ENCODE measurements at regions not wholly inside any gene's neighbourhood (a gene's known extent, or its start where the extent isn't known, plus 50 kb on each side); places are given as distances from the start of the nearest gene placed in this dataset.

GRCh38 chr2:155315768-155316167 lies 617.3 kb downstream of the KCNJ3 start:
- Histone ChIP-seq H3K4me1 (ENCODE audit: control insufficient read depth, insufficient read depth, low read length) (no peaks in the 10 kb centered on the region), H3K27ac (ENCODE audit: extremely low read depth, low read depth, low read length) (no peak overlapping the region), H3K36me3 (ENCODE audit: control insufficient read depth in 2 of 2, insufficient read depth in 1 of 2, low read length in 2 of 2) (no peaks in the 10 kb centered on the region), H3K9me3 (ENCODE audit: control insufficient read depth, insufficient read depth, low read depth, low read length) (no peaks in the 10 kb centered on the region), H3K4me3 (ENCODE audit: low read depth, low read length) (no peak overlapping the region)
- ChIA-PET POLR2A (no interaction called here), CTCF (interaction anchor here (0.9 kb wide), 1 partner anchor 17 kb away, joined by 3 read pairs; no protein-coding TSS in a partner anchor)
- TF ChIP-seq ZNF677 (tag by site-specific recombination; IDR thresholded peaks at IDR 0.05) = no peak
- TF ChIP-seq, protein P1, sequence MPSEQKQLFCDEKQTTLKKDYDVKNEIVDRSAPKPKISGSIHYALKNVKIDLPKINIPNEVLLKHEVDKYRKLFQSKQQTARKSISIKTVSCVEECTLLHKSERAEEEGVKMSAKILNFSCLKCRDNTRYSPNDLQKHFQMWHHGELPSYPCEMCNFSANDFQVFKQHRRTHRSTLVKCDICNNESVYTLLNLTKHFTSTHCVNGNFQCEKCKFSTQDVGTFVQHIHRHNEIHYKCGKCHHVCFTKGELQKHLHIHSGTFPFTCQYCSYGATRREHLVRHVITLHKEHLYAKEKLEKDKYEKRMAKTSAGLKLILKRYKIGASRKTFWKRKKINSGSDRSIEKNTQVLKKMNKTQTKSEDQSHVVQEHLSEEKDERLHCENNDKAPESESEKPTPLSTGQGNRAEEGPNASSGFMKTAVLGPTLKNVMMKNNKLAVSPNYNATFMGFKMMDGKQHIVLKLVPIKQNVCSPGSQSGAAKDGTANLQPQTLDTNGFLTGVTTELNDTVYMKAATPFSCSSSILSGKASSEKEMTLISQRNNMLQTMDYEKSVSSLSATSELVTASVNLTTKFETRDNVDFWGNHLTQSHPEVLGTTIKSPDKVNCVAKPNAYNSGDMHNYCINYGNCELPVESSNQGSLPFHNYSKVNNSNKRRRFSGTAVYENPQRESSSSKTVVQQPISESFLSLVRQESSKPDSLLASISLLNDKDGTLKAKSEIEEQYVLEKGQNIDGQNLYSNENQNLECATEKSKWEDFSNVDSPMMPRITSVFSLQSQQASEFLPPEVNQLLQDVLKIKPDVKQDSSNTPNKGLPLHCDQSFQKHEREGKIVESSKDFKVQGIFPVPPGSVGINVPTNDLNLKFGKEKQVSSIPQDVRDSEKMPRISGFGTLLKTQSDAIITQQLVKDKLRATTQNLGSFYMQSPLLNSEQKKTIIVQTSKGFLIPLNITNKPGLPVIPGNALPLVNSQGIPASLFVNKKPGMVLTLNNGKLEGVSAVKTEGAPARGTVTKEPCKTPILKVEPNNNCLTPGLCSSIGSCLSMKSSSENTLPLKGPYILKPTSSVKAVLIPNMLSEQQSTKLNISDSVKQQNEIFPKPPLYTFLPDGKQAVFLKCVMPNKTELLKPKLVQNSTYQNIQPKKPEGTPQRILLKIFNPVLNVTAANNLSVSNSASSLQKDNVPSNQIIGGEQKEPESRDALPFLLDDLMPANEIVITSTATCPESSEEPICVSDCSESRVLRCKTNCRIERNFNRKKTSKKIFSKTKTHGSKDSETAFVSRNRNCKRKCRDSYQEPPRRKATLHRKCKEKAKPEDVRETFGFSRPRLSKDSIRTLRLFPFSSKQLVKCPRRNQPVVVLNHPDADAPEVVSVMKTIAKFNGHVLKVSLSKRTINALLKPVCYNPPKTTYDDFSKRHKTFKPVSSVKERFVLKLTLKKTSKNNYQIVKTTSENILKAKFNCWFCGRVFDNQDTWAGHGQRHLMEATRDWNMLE (tag by site-specific recombination; conservative IDR thresholded peaks at IDR 0.05; ENCODE audit: low read depth) = no peak
- no peak for TF ChIP-seq ZFHX2 (tag by site-specific recombination; conservative IDR thresholded peaks at IDR 0.05)
- TF ChIP-seq YY2 (tag by site-specific recombination; IDR thresholded peaks at IDR 0.05) = no peak
- TF ChIP-seq SP2 (tag by site-specific recombination; IDR thresholded peaks at IDR 0.05) = no peak
- no peak for TF ChIP-seq ZNF366 (tag by site-specific recombination; conservative IDR thresholded peaks at IDR 0.05)
- no peak for TF ChIP-seq ZNF391 (tag by site-specific recombination; IDR thresholded peaks at IDR 0.05; ENCODE audit: borderline replicate concordance, low read depth)
- TF ChIP-seq, protein P2, sequence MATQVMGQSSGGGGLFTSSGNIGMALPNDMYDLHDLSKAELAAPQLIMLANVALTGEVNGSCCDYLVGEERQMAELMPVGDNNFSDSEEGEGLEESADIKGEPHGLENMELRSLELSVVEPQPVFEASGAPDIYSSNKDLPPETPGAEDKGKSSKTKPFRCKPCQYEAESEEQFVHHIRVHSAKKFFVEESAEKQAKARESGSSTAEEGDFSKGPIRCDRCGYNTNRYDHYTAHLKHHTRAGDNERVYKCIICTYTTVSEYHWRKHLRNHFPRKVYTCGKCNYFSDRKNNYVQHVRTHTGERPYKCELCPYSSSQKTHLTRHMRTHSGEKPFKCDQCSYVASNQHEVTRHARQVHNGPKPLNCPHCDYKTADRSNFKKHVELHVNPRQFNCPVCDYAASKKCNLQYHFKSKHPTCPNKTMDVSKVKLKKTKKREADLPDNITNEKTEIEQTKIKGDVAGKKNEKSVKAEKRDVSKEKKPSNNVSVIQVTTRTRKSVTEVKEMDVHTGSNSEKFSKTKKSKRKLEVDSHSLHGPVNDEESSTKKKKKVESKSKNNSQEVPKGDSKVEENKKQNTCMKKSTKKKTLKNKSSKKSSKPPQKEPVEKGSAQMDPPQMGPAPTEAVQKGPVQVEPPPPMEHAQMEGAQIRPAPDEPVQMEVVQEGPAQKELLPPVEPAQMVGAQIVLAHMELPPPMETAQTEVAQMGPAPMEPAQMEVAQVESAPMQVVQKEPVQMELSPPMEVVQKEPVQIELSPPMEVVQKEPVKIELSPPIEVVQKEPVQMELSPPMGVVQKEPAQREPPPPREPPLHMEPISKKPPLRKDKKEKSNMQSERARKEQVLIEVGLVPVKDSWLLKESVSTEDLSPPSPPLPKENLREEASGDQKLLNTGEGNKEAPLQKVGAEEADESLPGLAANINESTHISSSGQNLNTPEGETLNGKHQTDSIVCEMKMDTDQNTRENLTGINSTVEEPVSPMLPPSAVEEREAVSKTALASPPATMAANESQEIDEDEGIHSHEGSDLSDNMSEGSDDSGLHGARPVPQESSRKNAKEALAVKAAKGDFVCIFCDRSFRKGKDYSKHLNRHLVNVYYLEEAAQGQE (tag by site-specific recombination; IDR thresholded peaks at IDR 0.05) = no peak

GRCh38 chr2:155310589-155310988 lies 612.1 kb downstream of the KCNJ3 start:
- Histone ChIP-seq H3K4me3 (ENCODE audit: low read depth, low read length) (no peak overlapping the region), H3K27ac (ENCODE audit: extremely low read depth, low read depth, low read length) (no peak overlapping the region), H3K9me3 (ENCODE audit: control insufficient read depth, insufficient read depth, low read depth, low read length) (no peaks in the 10 kb centered on the region), H3K36me3 (ENCODE audit: control insufficient read depth in 2 of 2, insufficient read depth in 1 of 2, low read length in 2 of 2) (no peaks in the 10 kb centered on the region), H3K4me1 (ENCODE audit: control insufficient read depth, insufficient read depth, low read length) (no peaks in the 10 kb centered on the region)
- peak; percentile 66 for TF ChIP-seq ZNF654 (tag by site-specific recombination; IDR thresholded peaks at IDR 0.05; ENCODE audit: low read depth)
- TF ChIP-seq ZNF747 (tag by site-specific recombination; IDR thresholded peaks at IDR 0.05) = no peak
- POLR2A ChIA-PET = no interaction called here
- CTCF ChIA-PET = interaction anchor here (0.6 to 1.3 kb wide), 10 partner anchors 12 to 911 kb away, joined by 3 to 8 read pairs (median 4); no protein-coding TSS in a partner anchor

- H3K9me3 ChIP-seq (ENCODE audit: control insufficient read depth, insufficient read depth, low read depth, low read length) = no peaks in the 10 kb centered on the region
- no peak overlapping the region for H3K4me3 ChIP-seq (ENCODE audit: low read depth, low read length)
- TF ChIP-seq ZFHX2 (tag by site-specific recombination; conservative IDR thresholded peaks at IDR 0.05) (no peak), ZBTB1 (tag by site-specific recombination; IDR thresholded peaks at IDR 0.05) (no peak), ZNF791 (tag by site-specific recombination; IDR thresholded peaks at IDR 0.05) (no peak), ZNF544 (tag by site-specific recombination; IDR thresholded peaks at IDR 0.05) (no peak), SALL2 (tag by site-specific recombination; IDR thresholded peaks at IDR 0.05; ENCODE audit: borderline replicate concordance) (no peak), SCRT2 (tag by site-specific recombination; IDR thresholded peaks at IDR 0.05) (no peak), ZNF555 (tag by site-specific recombination; conservative IDR thresholded peaks at IDR 0.05) (no peak)
- TF ChIP-seq, protein P3, sequence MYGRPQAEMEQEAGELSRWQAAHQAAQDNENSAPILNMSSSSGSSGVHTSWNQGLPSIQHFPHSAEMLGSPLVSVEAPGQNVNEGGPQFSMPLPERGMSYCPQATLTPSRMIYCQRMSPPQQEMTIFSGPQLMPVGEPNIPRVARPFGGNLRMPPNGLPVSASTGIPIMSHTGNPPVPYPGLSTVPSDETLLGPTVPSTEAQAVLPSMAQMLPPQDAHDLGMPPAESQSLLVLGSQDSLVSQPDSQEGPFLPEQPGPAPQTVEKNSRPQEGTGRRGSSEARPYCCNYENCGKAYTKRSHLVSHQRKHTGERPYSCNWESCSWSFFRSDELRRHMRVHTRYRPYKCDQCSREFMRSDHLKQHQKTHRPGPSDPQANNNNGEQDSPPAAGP (tag by site-specific recombination; IDR thresholded peaks at IDR 0.05) = no peak
- POLR2A ChIA-PET = no interaction called here
- CTCF ChIA-PET = interaction anchor here (0.6 to 1.3 kb wide), 3 partner anchors 9 to 930 kb away, joined by 3 to 4 read pairs (median 4); no protein-coding TSS in a partner anchor
- no peaks in the 10 kb centered on the region for H3K36me3 ChIP-seq (ENCODE audit: control insufficient read depth in 2 of 2, insufficient read depth in 1 of 2, low read length in 2 of 2)
- H3K27ac ChIP-seq (ENCODE audit: extremely low read depth, low read depth, low read length) = no peak overlapping the region
- H3K4me1 ChIP-seq (ENCODE audit: control insufficient read depth, insufficient read depth, low read length) = no peaks in the 10 kb centered on the region
Observed at GRCh38 chr2:155309483-155309882, 611.0 kb downstream of the KCNJ3 start.
